ENCODE measurements at regions not wholly inside any gene's neighbourhood (a gene's known extent, or its start where the extent isn't known, plus 50 kb on each side); places are given as distances from the start of the nearest gene placed in this dataset.
"Not testable (repeated sequence)": the region's sequence is repeated elsewhere in the genome, so short reads cannot be mapped to it uniquely, and the experiment has no call there.

GRCh38 chr7:56697058-56697457, 435.2 kb downstream of the ZNF479 start:
- not testable (repeated sequence) for DNase-seq (ENCODE audit: low read depth in 1 of 2, low spot score in 1 of 2)

- no peak for DNase-seq (ENCODE audit: low read depth in 1 of 2, low spot score in 1 of 2)
These were observed 445.9 kb downstream of the ZNF479 start for GRCh38 chr7:56686276-56686859.

GRCh38 chr7:56639173-56639746, 493.0 kb downstream of the ZNF479 start:
- no peak for DNase-seq (ENCODE audit: low read depth in 1 of 2, low spot score in 1 of 2)

- no peak for DNase-seq (ENCODE audit: low read depth in 1 of 2, low spot score in 1 of 2)
These were observed 493.7 kb upstream of the NUPR2 start for GRCh38 chr7:56609852-56610355.

- DNase-seq (ENCODE audit: low read depth in 1 of 2, low spot score in 1 of 2) = no peak
These were observed 488.9 kb upstream of the NUPR2 start for GRCh38 chr7:56605146-56605545.

GRCh38 chr7:56578612-56579011, 462.4 kb upstream of the NUPR2 start:
- DNase-seq (ENCODE audit: low read depth in 1 of 2, low spot score in 1 of 2) = no peak

- no peak for DNase-seq (ENCODE audit: low read depth in 1 of 2, low spot score in 1 of 2)
These were observed 454.8 kb upstream of the NUPR2 start for GRCh38 chr7:56570968-56571367.

GRCh38 chr7:56538541-56539429, 422.6 kb upstream of the NUPR2 start:
- DNase-seq (ENCODE audit: low read depth in 1 of 2, low spot score in 1 of 2) = no peak

GRCh38 chr7:56537952-56538351, 421.7 kb upstream of the NUPR2 start:
- no peak for DNase-seq (ENCODE audit: low read depth in 1 of 2, low spot score in 1 of 2)

- no peak for DNase-seq (ENCODE audit: low read depth in 1 of 2, low spot score in 1 of 2)
These were observed 421.3 kb upstream of the NUPR2 start for GRCh38 chr7:56537477-56537876.

GRCh38 chr7:56495165-56495564, 378.9 kb upstream of the NUPR2 start:
- DNase-seq (ENCODE audit: low read depth in 1 of 2, low spot score in 1 of 2) = no peak

- no peak for DNase-seq (ENCODE audit: low read depth in 1 of 2, low spot score in 1 of 2)
These were observed 377.7 kb upstream of the NUPR2 start for GRCh38 chr7:56493704-56494450.

- DNase-seq (ENCODE audit: low read depth in 1 of 2, low spot score in 1 of 2) = no peak
These were observed 377.0 kb upstream of the NUPR2 start for GRCh38 chr7:56493196-56493595.

- no peak for DNase-seq (ENCODE audit: low read depth in 1 of 2, low spot score in 1 of 2)
These were observed 375.6 kb upstream of the NUPR2 start for GRCh38 chr7:56491636-56492425.

GRCh38 chr7:56483861-56484550, 367.8 kb upstream of the NUPR2 start:
- DNase-seq (ENCODE audit: low read depth in 1 of 2, low spot score in 1 of 2) = no peak

- DNase-seq (ENCODE audit: low read depth in 1 of 2, low spot score in 1 of 2) = no peak
These were observed 366.9 kb upstream of the NUPR2 start for GRCh38 chr7:56483153-56483552.

- DNase-seq (ENCODE audit: low read depth in 1 of 2, low spot score in 1 of 2) = no peak
These were observed 363.5 kb upstream of the NUPR2 start for GRCh38 chr7:56479748-56480147.

- no peak for DNase-seq (ENCODE audit: low read depth in 1 of 2, low spot score in 1 of 2)
These were observed 362.9 kb upstream of the NUPR2 start for GRCh38 chr7:56479136-56479535.

GRCh38 chr7:56474271-56474670, 358.1 kb upstream of the NUPR2 start:
- no peak for DNase-seq (ENCODE audit: low read depth in 1 of 2, low spot score in 1 of 2)

GRCh38 chr7:56471811-56472210, 355.6 kb upstream of the NUPR2 start:
- DNase-seq (ENCODE audit: low read depth in 1 of 2, low spot score in 1 of 2) = no peak
